NB4 (cell line): ENCODE measurements at regions not wholly inside any gene's neighbourhood (a gene's known extent, or its start where the extent isn't known, plus 50 kb on each side); places are given as distances from the start of the nearest gene placed in this dataset.

Experiments used
- POLR2A ChIP-seq: IDR thresholded peaks from 2 replicates; pipeline ENCODE4 v1.6.1; 2011; ENCODE audit warnings: mild to moderate bottlenecking; ENCODE audit not compliant: insufficient read length; ENCODE audit errors: extremely low read depth
- TF ChIP-seq, protein P1 (sequence below): IDR thresholded peaks from one replicate; pipeline ENCODE4 v1.5.1; 2012; ENCODE audit warnings: low read depth, low read length
- TF ChIP-seq, protein P2 (sequence below): IDR thresholded peaks from 2 replicates; pipeline ENCODE4 v1.6.1; 2011; ENCODE audit warnings: low read depth, low read length

DNA sequence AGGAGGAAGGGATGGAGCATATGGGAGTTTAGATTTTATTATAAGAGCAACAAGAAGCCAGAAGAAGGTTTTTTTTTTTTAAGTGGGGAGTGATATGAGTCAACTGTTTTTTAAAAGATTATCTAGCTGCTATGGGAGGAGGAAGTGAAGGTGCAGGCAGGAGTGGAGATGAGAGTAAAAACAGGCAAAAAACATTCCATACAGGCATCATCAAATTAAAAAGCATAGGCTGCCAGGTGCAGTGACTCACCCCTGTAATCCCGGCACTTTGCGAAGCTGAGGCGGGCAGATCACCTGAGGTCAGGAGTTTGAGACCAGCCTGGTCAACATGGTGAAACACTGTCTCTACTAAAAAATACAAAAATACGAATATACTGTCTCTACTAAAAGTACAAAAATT, 368.4 kb upstream of the MTNR1B start:
- TF ChIP-seq, protein P1, sequence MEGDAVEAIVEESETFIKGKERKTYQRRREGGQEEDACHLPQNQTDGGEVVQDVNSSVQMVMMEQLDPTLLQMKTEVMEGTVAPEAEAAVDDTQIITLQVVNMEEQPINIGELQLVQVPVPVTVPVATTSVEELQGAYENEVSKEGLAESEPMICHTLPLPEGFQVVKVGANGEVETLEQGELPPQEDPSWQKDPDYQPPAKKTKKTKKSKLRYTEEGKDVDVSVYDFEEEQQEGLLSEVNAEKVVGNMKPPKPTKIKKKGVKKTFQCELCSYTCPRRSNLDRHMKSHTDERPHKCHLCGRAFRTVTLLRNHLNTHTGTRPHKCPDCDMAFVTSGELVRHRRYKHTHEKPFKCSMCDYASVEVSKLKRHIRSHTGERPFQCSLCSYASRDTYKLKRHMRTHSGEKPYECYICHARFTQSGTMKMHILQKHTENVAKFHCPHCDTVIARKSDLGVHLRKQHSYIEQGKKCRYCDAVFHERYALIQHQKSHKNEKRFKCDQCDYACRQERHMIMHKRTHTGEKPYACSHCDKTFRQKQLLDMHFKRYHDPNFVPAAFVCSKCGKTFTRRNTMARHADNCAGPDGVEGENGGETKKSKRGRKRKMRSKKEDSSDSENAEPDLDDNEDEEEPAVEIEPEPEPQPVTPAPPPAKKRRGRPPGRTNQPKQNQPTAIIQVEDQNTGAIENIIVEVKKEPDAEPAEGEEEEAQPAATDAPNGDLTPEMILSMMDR = no peak
- no peak for TF ChIP-seq POLR2A
- TF ChIP-seq, protein P2, sequence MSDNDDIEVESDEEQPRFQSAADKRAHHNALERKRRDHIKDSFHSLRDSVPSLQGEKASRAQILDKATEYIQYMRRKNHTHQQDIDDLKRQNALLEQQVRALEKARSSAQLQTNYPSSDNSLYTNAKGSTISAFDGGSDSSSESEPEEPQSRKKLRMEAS = no peak
